ENCODE measurements at regions not wholly inside any gene's neighbourhood (a gene's known extent, or its start where the extent isn't known, plus 50 kb on each side); places are given as distances from the start of the nearest gene placed in this dataset.

DNA sequence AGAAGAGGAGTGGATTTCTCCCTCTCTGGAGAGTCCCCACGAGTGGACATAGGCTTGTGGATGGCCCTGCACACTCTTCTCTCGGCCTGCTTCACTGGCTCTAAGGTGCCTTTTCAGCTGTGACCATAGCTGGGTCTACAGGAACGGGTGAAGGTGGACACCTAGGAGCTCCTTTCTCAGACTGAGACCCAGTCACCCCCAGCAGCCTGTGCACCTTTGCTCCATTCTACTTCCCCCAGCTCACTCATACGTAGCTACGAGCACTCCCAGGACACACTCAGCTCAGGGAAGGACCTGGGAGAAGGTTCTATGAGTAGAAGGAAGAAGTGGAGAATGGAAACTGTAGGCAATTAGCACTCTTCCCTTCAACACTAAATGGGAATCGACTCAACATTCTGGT, 272.0 kb upstream of the KLF6 start:
- TF ChIP-seq, protein P1, sequence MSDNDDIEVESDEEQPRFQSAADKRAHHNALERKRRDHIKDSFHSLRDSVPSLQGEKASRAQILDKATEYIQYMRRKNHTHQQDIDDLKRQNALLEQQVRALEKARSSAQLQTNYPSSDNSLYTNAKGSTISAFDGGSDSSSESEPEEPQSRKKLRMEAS (IDR thresholded peaks at IDR 0.05; ENCODE audit: insufficient read depth, insufficient read length): no peak
- TF ChIP-seq POLR2AphosphoS5 (IDR thresholded peaks at IDR 0.05; ENCODE audit: insufficient read depth, low read depth, low read length) (no peak), CTCF (IDR thresholded peaks at IDR 0.05; ENCODE audit: extremely low read depth in 1 of 2, insufficient read depth in 1 of 2, low read depth in 1 of 2, low read length in 2 of 2) (no peak), POLR2A (IDR thresholded peaks at IDR 0.05; ENCODE audit: low read depth, low read length) (no peak), EZH2 (IDR thresholded peaks at IDR 0.05; ENCODE audit: borderline replicate concordance, low read depth, low read length, severe bottlenecking) (no peak), JUN (IDR thresholded peaks at IDR 0.05; ENCODE audit: borderline replicate concordance, insufficient read depth, insufficient read length, low read depth) (no peak), FOS (IDR thresholded peaks at IDR 0.05; ENCODE audit: borderline replicate concordance, insufficient read depth, low read length) (no peak), GATA2 (IDR thresholded peaks at IDR 0.05; ENCODE audit: insufficient read depth, insufficient read length, low read depth, low read length) (no peak)
